SKM-1 (cell line): ENCODE measurements at regions not wholly inside any gene's neighbourhood (a gene's known extent, or its start where the extent isn't known, plus 50 kb on each side); places are given as distances from the start of the nearest gene placed in this dataset.

Experiments
- DNase-seq: peaks from one replicate; lab custom pipeline; 2025; ENCODE audit not compliant: unreplicated experiment; lab: John Stamatoyannopoulos, UW

- DNase-seq, result no peak
Observed at GRCh38 chr12:85352016-85352415, 72.0 kb downstream of the ALX1 start.

- DNase-seq, result no peak
Observed at GRCh38 chr12:85356596-85357385, 76.8 kb downstream of the ALX1 start.

- DNase-seq, result no peak
Observed at GRCh38 chr12:85357609-85358008, 77.6 kb downstream of the ALX1 start.

- DNase-seq, result no peak
Observed at GRCh38 chr12:85358715-85359114, 78.7 kb downstream of the ALX1 start.

- no peak for DNase-seq
Observed at GRCh38 chr12:85363382-85364190, 83.6 kb downstream of the ALX1 start.

- no peak for DNase-seq
Observed at GRCh38 chr12:85367936-85368335, 87.9 kb downstream of the ALX1 start.

- DNase-seq, result no peak
Observed at GRCh38 chr12:85369365-85370154, 89.5 kb downstream of the ALX1 start.

- no peak for DNase-seq
Observed at GRCh38 chr12:85373045-85373444, 93.0 kb downstream of the ALX1 start.

GRCh38 chr12:85374981-85375380, 95.0 kb downstream of the ALX1 start:
- no peak for DNase-seq

GRCh38 chr12:85385406-85385805, 105.4 kb downstream of the ALX1 start:
- no peak for DNase-seq

- DNase-seq, result no peak
Observed at GRCh38 chr12:85390266-85390665, 110.2 kb downstream of the ALX1 start.

GRCh38 chr12:85392508-85392907, 112.5 kb downstream of the ALX1 start:
- no peak for DNase-seq

- DNase-seq, result no peak
Observed at GRCh38 chr12:85393606-85394005, 113.6 kb downstream of the ALX1 start.

GRCh38 chr12:85394065-85394464, 114.0 kb downstream of the ALX1 start:
- DNase-seq, result no peak

- no peak for DNase-seq
Observed at GRCh38 chr12:85394809-85395208, 114.8 kb downstream of the ALX1 start.

GRCh38 chr12:85405262-85405661, 125.2 kb downstream of the ALX1 start:
- DNase-seq, result no peak

- DNase-seq, result no peak
Observed at GRCh38 chr12:85405781-85406522, 125.9 kb downstream of the ALX1 start.

- no peak for DNase-seq
Observed at GRCh38 chr12:85413266-85413665, 133.2 kb downstream of the ALX1 start.

GRCh38 chr12:85422762-85423161, 142.7 kb downstream of the ALX1 start:
- no peak for DNase-seq

GRCh38 chr12:85423947-85424346, 143.9 kb downstream of the ALX1 start:
- DNase-seq, result no peak
